Tibial nerve (tissue), 4 donors: ENCODE measurements at regions not wholly inside any gene's neighbourhood (a gene's known extent, or its start where the extent isn't known, plus 50 kb on each side); places are given as distances from the start of the nearest gene placed in this dataset.

Source experiments
- EP300 ChIP-seq, 2 donors: sonication (generic); formaldehyde crosslinking; IDR thresholded peaks; one replicate each; pipeline ENCODE4 v1.6.1; 2017; ENCODE audit warnings: antibody characterized with exemption in 2 of 2, mild to moderate bottlenecking in 1 of 2
- TF ChIP-seq, protein P1 (sequence below), 5 experiments: fragments of 200-600 bp in 3 of 5; fragments of 450-650 bp in 2 of 5; sonication (generic) in 3 of 5; IDR thresholded peaks; one replicate each; pipeline ENCODE4 v1.5.1; 2016 to 2019; ENCODE audit warnings: antibody characterized with exemption in 5 of 5, mild to moderate bottlenecking in 3 of 5, moderate library complexity in 2 of 5

DNA sequence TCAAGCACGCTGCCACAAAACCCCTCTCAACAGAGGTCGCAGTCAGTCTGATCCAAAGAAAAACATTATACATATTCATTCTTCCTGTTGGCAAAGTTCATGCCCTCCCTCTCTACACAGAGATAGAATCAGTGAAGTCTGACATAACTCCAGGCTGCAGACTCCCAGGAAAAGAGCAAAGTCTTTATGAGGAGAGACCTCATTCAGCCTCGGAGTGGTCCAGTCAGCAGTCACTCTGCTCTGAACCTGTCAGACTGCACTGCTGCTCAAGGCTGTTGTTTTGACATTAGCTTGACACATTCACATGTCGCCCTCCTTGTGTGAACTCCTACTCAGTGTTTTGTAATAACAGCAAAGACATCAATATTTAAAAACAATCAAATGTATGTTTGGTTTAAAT lies 241.2 kb upstream of the G2E3 start:
- TF ChIP-seq, protein P1, sequence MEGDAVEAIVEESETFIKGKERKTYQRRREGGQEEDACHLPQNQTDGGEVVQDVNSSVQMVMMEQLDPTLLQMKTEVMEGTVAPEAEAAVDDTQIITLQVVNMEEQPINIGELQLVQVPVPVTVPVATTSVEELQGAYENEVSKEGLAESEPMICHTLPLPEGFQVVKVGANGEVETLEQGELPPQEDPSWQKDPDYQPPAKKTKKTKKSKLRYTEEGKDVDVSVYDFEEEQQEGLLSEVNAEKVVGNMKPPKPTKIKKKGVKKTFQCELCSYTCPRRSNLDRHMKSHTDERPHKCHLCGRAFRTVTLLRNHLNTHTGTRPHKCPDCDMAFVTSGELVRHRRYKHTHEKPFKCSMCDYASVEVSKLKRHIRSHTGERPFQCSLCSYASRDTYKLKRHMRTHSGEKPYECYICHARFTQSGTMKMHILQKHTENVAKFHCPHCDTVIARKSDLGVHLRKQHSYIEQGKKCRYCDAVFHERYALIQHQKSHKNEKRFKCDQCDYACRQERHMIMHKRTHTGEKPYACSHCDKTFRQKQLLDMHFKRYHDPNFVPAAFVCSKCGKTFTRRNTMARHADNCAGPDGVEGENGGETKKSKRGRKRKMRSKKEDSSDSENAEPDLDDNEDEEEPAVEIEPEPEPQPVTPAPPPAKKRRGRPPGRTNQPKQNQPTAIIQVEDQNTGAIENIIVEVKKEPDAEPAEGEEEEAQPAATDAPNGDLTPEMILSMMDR (IDR thresholded peaks at IDR 0.05) = no peak
- TF ChIP-seq EP300 (IDR thresholded peaks at IDR 0.05) = no peak
